ENCODE measurements at regions not wholly inside any gene's neighbourhood (a gene's known extent, or its start where the extent isn't known, plus 50 kb on each side); places are given as distances from the start of the nearest gene placed in this dataset.

- Histone ChIP-seq H3K27ac (no peak overlapping the region), H3K9me3 (no peaks in the 10 kb centered on the region), H3K36me3 (no peaks in the 10 kb centered on the region)
Observed at GRCh38 chr5:15249152-15249551, 250.8 kb upstream of the FBXL7 start.

GRCh38 chr5:15248731-15249130 is 251.2 kb upstream of the FBXL7 start:
- H3K27me3 ChIP-seq: no peaks in the 10 kb centered on the region
- peaks cover 9% of the 10 kb centered on the region in 2 experiments for H3K4me1 ChIP-seq (ENCODE audit: control insufficient read depth in 1 of 2, insufficient read depth in 1 of 2, low read depth in 1 of 2, low read length in 1 of 2)
- no peaks in the 10 kb centered on the region for H3K9me3 ChIP-seq
- H3K4me3 ChIP-seq (ENCODE audit: low read depth in 1 of 2, low read length in 1 of 2): no peak overlapping the region
- H3K36me3 ChIP-seq: no peaks in the 10 kb centered on the region
- no peak overlapping the region for H3K27ac ChIP-seq
- TF ChIP-seq CTCF (IDR thresholded peaks at IDR 0.05): no peak

More at GRCh38 chr5:15249152-15249551, 250.8 kb upstream of the FBXL7 start:
- H3K27me3 ChIP-seq: no peaks in the 10 kb centered on the region
- H3K4me1 ChIP-seq (ENCODE audit: control insufficient read depth in 1 of 2, insufficient read depth in 1 of 2, low read depth in 1 of 2, low read length in 1 of 2): peaks cover 9 to 10% of the 10 kb centered on the region in 2 experiments
- no peak overlapping the region for H3K4me3 ChIP-seq (ENCODE audit: low read depth in 1 of 2, low read length in 1 of 2)
- no peak for TF ChIP-seq CTCF (IDR thresholded peaks at IDR 0.05)

- Histone ChIP-seq H3K27me3 (no peaks in the 10 kb centered on the region), H3K9me3 (no peaks in the 10 kb centered on the region), H3K4me3 (ENCODE audit: low read depth in 1 of 2, low read length in 1 of 2) (no peak overlapping the region), H3K36me3 (no peaks in the 10 kb centered on the region), H3K27ac (no peak overlapping the region), H3K4me1 (ENCODE audit: control insufficient read depth in 1 of 2, insufficient read depth in 1 of 2, low read depth in 1 of 2, low read length in 1 of 2) (peaks cover 9% of the 10 kb centered on the region in 2 experiments)
- TF ChIP-seq CTCF (IDR thresholded peaks at IDR 0.05): no peak
Observed at GRCh38 chr5:15245913-15246312, 254.1 kb upstream of the FBXL7 start.

GRCh38 chr5:15243301-15244020 is 256.5 kb upstream of the FBXL7 start:
- no peak overlapping the region for H3K27ac ChIP-seq

GRCh38 chr5:15241216-15241821 is 258.7 kb upstream of the FBXL7 start:
- Histone ChIP-seq H3K4me1 (ENCODE audit: control insufficient read depth in 1 of 2, insufficient read depth in 1 of 2, low read depth in 1 of 2, low read length in 1 of 2) (no peaks in the 10 kb centered on the region), H3K4me3 (ENCODE audit: low read depth in 1 of 2, low read length in 1 of 2) (no peak overlapping the region), H3K27ac (no peak overlapping the region), H3K9me3 (no peaks in the 10 kb centered on the region), H3K36me3 (no peaks in the 10 kb centered on the region), H3K27me3 (no peaks in the 10 kb centered on the region)
- TF ChIP-seq CTCF (IDR thresholded peaks at IDR 0.05): no peak

More at GRCh38 chr5:15243301-15244020, 256.5 kb upstream of the FBXL7 start:
- no peaks in the 10 kb centered on the region for H3K36me3 ChIP-seq
- no peak for TF ChIP-seq CTCF (IDR thresholded peaks at IDR 0.05)
- no peaks in the 10 kb centered on the region for H3K4me1 ChIP-seq (ENCODE audit: control insufficient read depth in 1 of 2, insufficient read depth in 1 of 2, low read depth in 1 of 2, low read length in 1 of 2)
- no peak overlapping the region for H3K4me3 ChIP-seq (ENCODE audit: low read depth in 1 of 2, low read length in 1 of 2)
- H3K27me3 ChIP-seq: no peaks in the 10 kb centered on the region
- H3K9me3 ChIP-seq: no peaks in the 10 kb centered on the region

Measured in neutrophil (primary cell).